ENCODE measurements at regions not wholly inside any gene's neighbourhood (a gene's known extent, or its start where the extent isn't known, plus 50 kb on each side); places are given as distances from the start of the nearest gene placed in this dataset.

DNA sequence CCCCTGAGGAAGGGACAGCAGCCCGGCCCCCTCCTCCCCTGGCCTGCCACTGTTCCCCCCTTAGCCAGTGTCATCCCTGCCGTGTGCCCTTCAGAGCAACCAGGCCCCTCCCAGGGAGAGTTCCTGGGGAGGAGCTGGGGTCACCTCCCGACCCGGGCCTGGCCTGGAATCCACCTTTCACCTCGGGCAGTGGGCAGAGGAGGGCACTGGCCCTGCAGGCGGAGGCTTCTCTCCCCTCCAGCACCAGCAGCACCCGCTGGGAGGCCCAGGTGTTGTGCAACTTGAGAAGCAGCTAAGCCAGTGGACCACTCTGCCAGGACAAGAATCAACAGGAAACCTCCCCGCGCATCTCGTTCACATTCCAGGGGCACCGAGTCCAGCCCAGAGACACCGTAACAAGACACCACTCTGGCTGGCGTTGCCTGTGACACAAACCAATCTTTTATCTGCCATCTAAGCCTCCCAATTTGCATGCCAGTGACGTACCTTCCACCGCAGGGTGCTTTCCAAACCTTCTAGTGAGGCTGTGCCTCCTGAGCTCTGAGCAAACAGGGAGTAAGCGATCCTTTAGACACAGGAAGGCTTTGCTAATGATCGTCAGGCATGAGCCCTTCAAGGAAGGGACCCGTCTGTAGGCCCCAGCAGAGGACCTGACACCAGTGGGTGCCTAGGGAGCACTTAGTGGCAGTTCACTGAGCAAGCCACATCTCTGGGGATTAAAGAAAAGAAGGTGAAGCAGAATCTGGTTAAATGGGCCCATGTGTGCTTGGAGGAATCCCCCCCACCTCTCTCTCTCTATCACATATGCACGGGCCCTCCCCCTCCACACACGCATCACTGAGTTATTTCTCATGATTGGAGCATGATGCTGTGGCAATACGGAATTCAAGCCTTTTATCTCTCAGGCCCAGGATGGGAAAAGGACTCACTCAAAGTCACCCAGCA, 98.9 kb upstream of the TLE3 start:
- Histone ChIP-seq H3K79me2 (ENCODE audit: insufficient read depth, low read depth, low read length) (no peaks in the 10 kb centered on the region), H3K9me2 (ENCODE audit: insufficient read depth, low read length) (no peaks in the 10 kb centered on the region), H3K4me3 (ENCODE audit: low read depth, low read length, poor library complexity, severe bottlenecking) (no peak overlapping the region), H3K4me1 (ENCODE audit: insufficient read depth, low read length, poor library complexity, severe bottlenecking) (peaks cover 14% of the 10 kb centered on the region), H3K27ac (ENCODE audit: low read depth, low read length, poor library complexity, severe bottlenecking) (no peak overlapping the region), H3K9me3 (ENCODE audit: low read length) (no peaks in the 10 kb centered on the region), H3K4me2 (ENCODE audit: low read length) (peak overlapping the region; percentile 8; the same call in 1 of the 2 replicates), H4K20me1 (ENCODE audit: insufficient read depth, low read length) (no peaks in the 10 kb centered on the region), H3K36me3 (ENCODE audit: insufficient read depth, low read length) (no peaks in the 10 kb centered on the region), H2AFZ (ENCODE audit: low read length) (no peak overlapping the region)
- TF ChIP-seq EZH2phosphoT487 (IDR thresholded peaks at IDR 0.05; ENCODE audit: borderline replicate concordance, low read depth, low read length): no peak
- TF ChIP-seq CTCF (conservative IDR thresholded peaks at IDR 0.05; ENCODE audit: low read length): no peak
- no TSS peak for BruUV-seq (replicated peaks)
- intact Hi-C loops (cut with micrococcal nuclease; ENCODE audit: unreplicated experiment): no loop called here
- POLR2A ChIA-PET: no interaction called here
- peak; percentile 7 for DNase-seq (ENCODE audit: low spot score)
- CTCF ChIA-PET (ENCODE audit: unreplicated experiment): no interaction called here

DNA sequence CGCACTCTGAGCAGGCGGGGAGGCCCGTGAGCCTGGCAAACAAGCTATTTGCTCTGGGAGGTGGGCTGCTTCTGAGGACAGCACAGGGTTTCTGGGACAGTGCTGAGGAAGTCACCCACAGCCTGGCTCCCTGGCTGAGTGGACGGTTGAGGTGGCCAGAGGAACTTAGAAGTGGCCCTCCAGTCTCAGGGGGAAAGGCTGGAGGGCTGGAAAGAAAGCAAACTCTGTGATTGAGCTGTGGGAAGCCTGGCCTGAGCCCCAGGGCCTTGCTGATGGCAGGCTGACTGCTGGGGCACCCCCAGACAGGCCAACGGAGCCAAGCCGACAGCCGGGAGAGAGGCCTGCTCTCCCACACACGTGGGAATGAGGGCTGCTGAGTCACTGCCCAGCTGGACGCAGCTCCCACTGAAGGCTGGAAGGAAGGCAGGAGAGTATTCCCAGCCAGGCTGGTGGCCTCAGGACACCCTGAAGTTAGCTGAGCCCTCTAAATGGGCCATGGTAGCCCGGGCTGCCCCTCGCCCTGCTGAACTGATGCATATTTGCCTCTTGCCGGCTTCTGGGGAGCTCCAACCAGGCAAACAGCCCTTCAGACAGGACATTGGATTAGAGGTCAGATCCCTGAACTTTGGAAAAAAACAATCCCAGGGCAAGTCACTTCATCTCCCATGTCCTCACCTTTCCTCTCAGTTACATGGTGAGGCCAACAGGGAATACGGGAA, 98.0 kb upstream of the TLE3 start:
- H3K79me2 ChIP-seq (ENCODE audit: insufficient read depth, low read depth, low read length): no peaks in the 10 kb centered on the region
- H3K9me3 ChIP-seq (ENCODE audit: low read length): no peaks in the 10 kb centered on the region
- BruUV-seq (replicated peaks): no TSS peak
- no peaks in the 10 kb centered on the region for H3K9me2 ChIP-seq (ENCODE audit: insufficient read depth, low read length)
- H4K20me1 ChIP-seq (ENCODE audit: insufficient read depth, low read length): no peaks in the 10 kb centered on the region
- H3K4me3 ChIP-seq (ENCODE audit: low read depth, low read length, poor library complexity, severe bottlenecking): no peak overlapping the region
- H3K4me1 ChIP-seq (ENCODE audit: insufficient read depth, low read length, poor library complexity, severe bottlenecking): peaks cover 14% of the 10 kb centered on the region
- ChIA-PET CTCF (ENCODE audit: unreplicated experiment) (no interaction called here), POLR2A (no interaction called here)
- H3K27ac ChIP-seq (ENCODE audit: low read depth, low read length, poor library complexity, severe bottlenecking): no peak overlapping the region
- no peak overlapping the region for H2AFZ ChIP-seq (ENCODE audit: low read length)
- intact Hi-C loops (cut with micrococcal nuclease; ENCODE audit: unreplicated experiment): no loop called here
- H3K36me3 ChIP-seq (ENCODE audit: insufficient read depth, low read length): no peaks in the 10 kb centered on the region
- H3K4me2 ChIP-seq (ENCODE audit: low read length): no peak overlapping the region
- DNase-seq (ENCODE audit: low spot score): no peak
- TF ChIP-seq EZH2phosphoT487 (IDR thresholded peaks at IDR 0.05; ENCODE audit: borderline replicate concordance, low read depth, low read length) (no peak), CTCF (conservative IDR thresholded peaks at IDR 0.05; ENCODE audit: low read length) (no peak)

All from OCI-LY7 (cell line).